ENCODE measurements at regions not wholly inside any gene's neighbourhood (a gene's known extent, or its start where the extent isn't known, plus 50 kb on each side); places are given as distances from the start of the nearest gene placed in this dataset.

DNA sequence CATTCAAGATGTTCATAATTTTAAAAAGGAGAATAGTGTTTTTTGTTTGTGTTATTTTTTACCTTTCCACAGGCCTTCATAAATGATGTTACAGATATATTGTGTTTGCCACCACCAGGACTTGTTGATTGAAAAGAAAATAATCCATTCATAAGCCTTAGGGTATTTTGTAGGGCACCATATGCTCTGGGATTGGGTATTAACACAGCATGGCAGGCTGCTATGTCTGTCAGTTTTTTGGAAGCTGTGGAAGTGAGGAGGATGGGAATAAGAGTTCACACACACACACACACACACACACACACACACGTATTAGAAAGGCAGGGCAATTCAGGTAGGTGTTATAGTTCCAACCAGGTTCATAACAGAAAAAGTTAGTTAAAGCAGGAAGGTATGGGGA, 237.9 kb downstream of the HDGFL1 start:
- intact Hi-C loops (cut with micrococcal nuclease; ENCODE audit: unreplicated experiment): no loop called here

More for the DNA sequence above, 237.9 kb downstream of the HDGFL1 start:
- no peak for ATAC-seq
- Histone ChIP-seq H3K79me2 (ENCODE audit: insufficient read depth, low read length) (no peaks in the 10 kb centered on the region), H3K4me3 (replicated peaks in 1 of 3; ENCODE audit: insufficient read depth in 1 of 3, low read depth in 2 of 3, low read length in 3 of 3) (no peak overlapping the region), H3K9ac (ENCODE audit: insufficient read depth, low read depth, low read length) (no peak overlapping the region), H4K20me1 (ENCODE audit: insufficient read depth, low read length) (no peaks in the 10 kb centered on the region), H3K9me3 (ENCODE audit: low read length) (peaks cover 91% of the 10 kb centered on the region), H3K4me1 (ENCODE audit: insufficient read depth, low read length) (no peaks in the 10 kb centered on the region), H3K27ac (ENCODE audit: extremely low read length, insufficient read depth, low read length) (no peak overlapping the region), H3K36me3 (replicated peaks in 1 of 2; ENCODE audit: control insufficient read depth in 1 of 2, insufficient read depth in 2 of 2, low read length in 2 of 2) (no peaks in the 10 kb centered on the region), H3K27me3 (ENCODE audit: control insufficient read depth in 1 of 2, insufficient read depth in 2 of 2, low read length in 2 of 2) (no peaks in the 10 kb centered on the region), H3K4me2 (ENCODE audit: low read depth, low read length) (no peak overlapping the region), H2AFZ (ENCODE audit: low read length) (no peak overlapping the region)
- POLR2A ChIA-PET: no interaction called here
- WGBS (ENCODE audit: low lambda C conversion rate): 0% methylated on average over 1 of the region's 1 CpG
- FAIRE-seq: no peak
- no peak for TF ChIP-seq ZNF281 (CRISPR knock-in tag; IDR thresholded peaks at IDR 0.05; ENCODE audit: borderline replicate concordance)
- no peak for TF ChIP-seq DDIT3 (CRISPR knock-in tag; IDR thresholded peaks at IDR 0.05)
- TF ChIP-seq HIVEP1 (CRISPR knock-in tag; IDR thresholded peaks at IDR 0.05): no peak
- no peak for TF ChIP-seq TRIM24 (CRISPR knock-in tag; IDR thresholded peaks at IDR 0.05)
- TF ChIP-seq ZNF276 (CRISPR knock-in tag; IDR thresholded peaks at IDR 0.05; ENCODE audit: low read depth): no peak
- no peak for TF ChIP-seq SIN3A (IDR thresholded peaks at IDR 0.05; ENCODE audit: borderline replicate concordance, low read depth, low read length)
- TF ChIP-seq ZXDC (CRISPR knock-in tag; IDR thresholded peaks at IDR 0.05): no peak
- TF ChIP-seq ZNF343 (CRISPR knock-in tag; IDR thresholded peaks at IDR 0.05): no peak
- no peak for TF ChIP-seq GABPB1 (CRISPR knock-in tag; IDR thresholded peaks at IDR 0.05)
- TF ChIP-seq ZNF331 (CRISPR knock-in tag; IDR thresholded peaks at IDR 0.05): no peak
- no peak for TF ChIP-seq ZNF841 (CRISPR knock-in tag; IDR thresholded peaks at IDR 0.05; ENCODE audit: borderline replicate concordance)
- TF ChIP-seq HNRNPL (IDR thresholded peaks at IDR 0.05; ENCODE audit: low read depth, low read length): no peak
- TF ChIP-seq, protein P1, sequence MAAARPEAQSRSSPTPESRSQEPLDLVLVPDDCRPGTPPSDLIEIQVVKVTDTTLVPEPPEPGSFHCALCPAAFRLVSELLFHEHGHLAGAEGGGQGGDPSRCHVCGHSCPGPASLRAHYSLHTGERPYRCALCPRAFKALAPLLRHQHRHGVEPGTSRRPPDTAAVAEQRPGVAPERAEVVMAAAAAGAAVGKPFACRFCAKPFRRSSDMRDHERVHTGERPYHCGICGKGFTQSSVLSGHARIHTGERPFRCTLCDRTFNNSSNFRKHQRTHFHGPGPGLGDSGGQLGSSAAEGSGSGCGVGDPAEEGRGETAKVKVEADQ (CRISPR knock-in tag; IDR thresholded peaks at IDR 0.05; ENCODE audit: borderline replicate concordance): no peak
- no peak for TF ChIP-seq ZNF180 (CRISPR knock-in tag; IDR thresholded peaks at IDR 0.05; ENCODE audit: borderline replicate concordance, low read depth)
- no peak for TF ChIP-seq ZSCAN31 (CRISPR knock-in tag; IDR thresholded peaks at IDR 0.05; ENCODE audit: low read depth)
- no peak for TF ChIP-seq ARID2 (CRISPR knock-in tag; IDR thresholded peaks at IDR 0.05; ENCODE audit: borderline replicate concordance)
- CTCF ChIA-PET (ENCODE audit: low intra/inter-chr PET ratio, low total read pairs): no interaction called here
- in situ Hi-C loops (cut with HindIII; ENCODE audit: extremely low pct_ligation_motif_present, low pct_unique_long_range_greater_than_20kb): no loop called here
- no peak for DNase-seq (ENCODE audit: low spot score)
- no TSS peak for BruUV-seq (replicated peaks)

Data from HepG2 (cell line).